HK-2 (cell line): ENCODE measurements at regions not wholly inside any gene's neighbourhood (a gene's known extent, or its start where the extent isn't known, plus 50 kb on each side); places are given as distances from the start of the nearest gene placed in this dataset.

Experiments
- DNase-seq: peaks from one replicate; pipeline ENCODE4 v3.0.0-alpha.2; 2018; ENCODE audit not compliant: unreplicated experiment

GRCh38 chr5:110109667-110110066 is 419.9 kb downstream of the MAN2A1 start:
- no peak for DNase-seq

- no peak for DNase-seq
Observed at GRCh38 chr5:110112348-110112747, 422.6 kb downstream of the MAN2A1 start.

- DNase-seq: no peak
Observed at GRCh38 chr5:110115503-110115902, 425.8 kb downstream of the MAN2A1 start.

GRCh38 chr5:110116539-110116938 is 426.8 kb downstream of the MAN2A1 start:
- no peak for DNase-seq

GRCh38 chr5:110134963-110135935 is 445.5 kb downstream of the MAN2A1 start:
- DNase-seq: no peak

- no peak for DNase-seq
Observed at GRCh38 chr5:110150199-110150598, 460.5 kb downstream of the MAN2A1 start.

- no peak for DNase-seq
Observed at GRCh38 chr5:110159202-110159601, 469.5 kb downstream of the MAN2A1 start.

- DNase-seq: no peak
Observed at GRCh38 chr5:110161162-110161561, 471.4 kb downstream of the MAN2A1 start.

- no peak for DNase-seq
Observed at GRCh38 chr5:110165366-110165765, 475.6 kb downstream of the MAN2A1 start.

- DNase-seq: no peak
Observed at GRCh38 chr5:110167384-110167783, 477.7 kb downstream of the MAN2A1 start.

- no peak for DNase-seq
Observed at GRCh38 chr5:110169461-110169860, 479.7 kb downstream of the MAN2A1 start.

GRCh38 chr5:110177729-110178128 is 488.0 kb downstream of the MAN2A1 start:
- DNase-seq: no peak

- DNase-seq: no peak
Observed at GRCh38 chr5:110179321-110179720, 489.6 kb downstream of the MAN2A1 start.

GRCh38 chr5:110194191-110194590 is 504.5 kb downstream of the MAN2A1 start:
- DNase-seq: no peak

GRCh38 chr5:110195288-110195687 is 505.6 kb downstream of the MAN2A1 start:
- no peak for DNase-seq

GRCh38 chr5:110201791-110202190 is 512.1 kb downstream of the MAN2A1 start:
- no peak for DNase-seq

- no peak for DNase-seq
Observed at GRCh38 chr5:110203661-110204060, 513.9 kb downstream of the MAN2A1 start.

GRCh38 chr5:110209401-110209800 is 517.1 kb downstream of the TMEM232 start:
- no peak for DNase-seq

- DNase-seq: no peak
Observed at GRCh38 chr5:110218981-110219380, 507.5 kb downstream of the TMEM232 start.

GRCh38 chr5:110219769-110220168 is 506.7 kb downstream of the TMEM232 start:
- DNase-seq: no peak

- DNase-seq: no peak
Observed at GRCh38 chr5:110221036-110221435, 505.4 kb downstream of the TMEM232 start.

GRCh38 chr5:110224050-110224449 is 502.4 kb downstream of the TMEM232 start:
- DNase-seq: no peak

- no peak for DNase-seq
Observed at GRCh38 chr5:110225949-110226348, 500.5 kb downstream of the TMEM232 start.

- no peak for DNase-seq
Observed at GRCh38 chr5:110239786-110240185, 486.7 kb downstream of the TMEM232 start.
